GM18868 (cell line): ENCODE measurements at regions not wholly inside any gene's neighbourhood (a gene's known extent, or its start where the extent isn't known, plus 50 kb on each side); places are given as distances from the start of the nearest gene placed in this dataset.
A peak's percentile ranks its signal among the peaks of the same experiment; 100 is the strongest.

Source experiments
- ATAC-seq: cut with Tn5 transposase; IDR thresholded peaks from one replicate; pipeline ENCODE4 v1.9.1; 2021; ENCODE audit warnings: mild to moderate bottlenecking, moderate library complexity; ENCODE audit not compliant: unreplicated experiment

GRCh38 chr2:212712991-212713390 is 174.4 kb upstream of the ERBB4 start:
- ATAC-seq = no peak

GRCh38 chr2:212712466-212712865 is 173.9 kb upstream of the ERBB4 start:
- ATAC-seq = peak; percentile 61

- no peak for ATAC-seq
Measured at GRCh38 chr2:212711856-212712255, 173.3 kb upstream of the ERBB4 start.

- no peak for ATAC-seq
Measured at GRCh38 chr2:212709280-212709679, 170.7 kb upstream of the ERBB4 start.

GRCh38 chr2:212708355-212708754 is 169.8 kb upstream of the ERBB4 start:
- ATAC-seq = no peak

- no peak for ATAC-seq
Measured at GRCh38 chr2:212695426-212695825, 156.8 kb upstream of the ERBB4 start.

GRCh38 chr2:212694398-212694797 is 155.8 kb upstream of the ERBB4 start:
- ATAC-seq = no peak

GRCh38 chr2:212692466-212692865 is 153.9 kb upstream of the ERBB4 start:
- no peak for ATAC-seq

- peak; percentile 80 for ATAC-seq
Measured at GRCh38 chr2:212686285-212686895, 147.8 kb upstream of the ERBB4 start.

GRCh38 chr2:212683346-212684097 is 144.9 kb upstream of the ERBB4 start:
- no peak for ATAC-seq

GRCh38 chr2:212682937-212683336 is 144.3 kb upstream of the ERBB4 start:
- no peak for ATAC-seq

GRCh38 chr2:212677466-212677865 is 138.9 kb upstream of the ERBB4 start:
- ATAC-seq = no peak

GRCh38 chr2:212672186-212672585 is 133.6 kb upstream of the ERBB4 start:
- no peak for ATAC-seq

- ATAC-seq = peak; percentile 85
Measured at GRCh38 chr2:212669761-212670160, 131.2 kb upstream of the ERBB4 start.

- ATAC-seq = peak; percentile 61
Measured at GRCh38 chr2:212667751-212668316, 129.2 kb upstream of the ERBB4 start.

- ATAC-seq = no peak
Measured at GRCh38 chr2:212665948-212666347, 127.3 kb upstream of the ERBB4 start.

GRCh38 chr2:212659441-212659840 is 120.8 kb upstream of the ERBB4 start:
- ATAC-seq = no peak

GRCh38 chr2:212649646-212650045 is 111.0 kb upstream of the ERBB4 start:
- no peak for ATAC-seq

- no peak for ATAC-seq
Measured at GRCh38 chr2:212646698-212647366, 108.2 kb upstream of the ERBB4 start.

- no peak for ATAC-seq
Measured at GRCh38 chr2:212644195-212644837, 105.7 kb upstream of the ERBB4 start.

- no peak for ATAC-seq
Measured at GRCh38 chr2:212640428-212640827, 101.8 kb upstream of the ERBB4 start.
